ENCODE measurements at regions not wholly inside any gene's neighbourhood (a gene's known extent, or its start where the extent isn't known, plus 50 kb on each side); places are given as distances from the start of the nearest gene placed in this dataset.

DNA sequence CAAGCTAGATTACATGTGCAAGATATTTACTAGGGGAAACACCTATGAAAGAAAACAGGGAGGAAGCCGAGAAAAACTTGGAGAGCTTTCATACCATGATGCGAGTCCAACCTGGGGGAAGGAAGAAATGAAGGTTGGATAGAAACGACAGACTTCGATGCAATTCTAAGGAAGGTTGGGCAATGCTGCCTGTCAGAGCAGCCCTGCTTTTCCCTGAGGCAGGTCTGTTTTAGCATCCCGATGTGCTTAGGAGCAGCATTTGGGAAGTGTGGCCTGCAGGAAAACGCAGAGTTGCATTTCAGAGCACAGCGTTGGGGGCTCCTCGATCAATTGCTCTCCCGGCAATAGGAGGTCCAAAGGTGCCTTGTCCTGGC is 91.9 kb upstream of the DTNBP1 start:
- Histone ChIP-seq H3K27ac (ENCODE audit: low read length) (no peak overlapping the region), H3K79me2 (ENCODE audit: low read length) (no peaks in the 10 kb centered on the region), H3K4me3 (ENCODE audit: low read length) (no peak overlapping the region), H2AFZ (ENCODE audit: low read length) (peak overlapping the region; percentile 71), H3K9me2 (replicated peaks; ENCODE audit: low read length) (no peaks in the 10 kb centered on the region), H3K4me1 (ENCODE audit: insufficient read depth, low read length) (no peaks in the 10 kb centered on the region), H3K9me3 (ENCODE audit: low read length) (no peaks in the 10 kb centered on the region), H3K4me2 (ENCODE audit: low read length) (no peak overlapping the region), H3K36me3 (ENCODE audit: low read depth, low read length) (no peaks in the 10 kb centered on the region), H3F3A (ENCODE audit: low read length, unreplicated experiment) (no peaks in the 10 kb centered on the region), H3K27me3 (ENCODE audit: low read length) (no peaks in the 10 kb centered on the region), H4K20me1 (ENCODE audit: low read length) (no peaks in the 10 kb centered on the region), H3K9ac (ENCODE audit: low read length) (no peak overlapping the region)
- DNase-seq (no peak), ATAC-seq (no peak)
- intact Hi-C loops (cut with micrococcal nuclease): no loop called here
- CTCF ChIA-PET: interaction anchor here (0.9 kb wide), 1 partner anchor 63 kb away, joined by 8 read pairs; no protein-coding TSS in a partner anchor
- TF ChIP-seq, protein P1, sequence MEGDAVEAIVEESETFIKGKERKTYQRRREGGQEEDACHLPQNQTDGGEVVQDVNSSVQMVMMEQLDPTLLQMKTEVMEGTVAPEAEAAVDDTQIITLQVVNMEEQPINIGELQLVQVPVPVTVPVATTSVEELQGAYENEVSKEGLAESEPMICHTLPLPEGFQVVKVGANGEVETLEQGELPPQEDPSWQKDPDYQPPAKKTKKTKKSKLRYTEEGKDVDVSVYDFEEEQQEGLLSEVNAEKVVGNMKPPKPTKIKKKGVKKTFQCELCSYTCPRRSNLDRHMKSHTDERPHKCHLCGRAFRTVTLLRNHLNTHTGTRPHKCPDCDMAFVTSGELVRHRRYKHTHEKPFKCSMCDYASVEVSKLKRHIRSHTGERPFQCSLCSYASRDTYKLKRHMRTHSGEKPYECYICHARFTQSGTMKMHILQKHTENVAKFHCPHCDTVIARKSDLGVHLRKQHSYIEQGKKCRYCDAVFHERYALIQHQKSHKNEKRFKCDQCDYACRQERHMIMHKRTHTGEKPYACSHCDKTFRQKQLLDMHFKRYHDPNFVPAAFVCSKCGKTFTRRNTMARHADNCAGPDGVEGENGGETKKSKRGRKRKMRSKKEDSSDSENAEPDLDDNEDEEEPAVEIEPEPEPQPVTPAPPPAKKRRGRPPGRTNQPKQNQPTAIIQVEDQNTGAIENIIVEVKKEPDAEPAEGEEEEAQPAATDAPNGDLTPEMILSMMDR (conservative IDR thresholded peaks at IDR 0.05; ENCODE audit: low read depth, low read length): no peak
- TF ChIP-seq EZH2phosphoT487 (IDR thresholded peaks at IDR 0.05; ENCODE audit: borderline replicate concordance, low read length): no peak
- no peak for TF ChIP-seq EZH2 (IDR thresholded peaks at IDR 0.05; ENCODE audit: low read length, unreplicated experiment)
- POLR2A ChIA-PET (ENCODE audit: unreplicated experiment): no interaction called here
- no TSS peak for BruUV-seq (replicated peaks)

GRCh38 chr6:15754035-15754705 is 91.3 kb upstream of the DTNBP1 start:
- H3K27ac ChIP-seq (ENCODE audit: low read length): no peak overlapping the region
- no peak overlapping the region for H3K4me2 ChIP-seq (ENCODE audit: low read length)
- no peaks in the 10 kb centered on the region for H3K79me2 ChIP-seq (ENCODE audit: low read length)
- TF ChIP-seq, protein P1 (conservative IDR thresholded peaks at IDR 0.05; ENCODE audit: low read depth, low read length): no peak
- no peak for TF ChIP-seq EZH2 (IDR thresholded peaks at IDR 0.05; ENCODE audit: low read length, unreplicated experiment)
- no peak for TF ChIP-seq EZH2phosphoT487 (IDR thresholded peaks at IDR 0.05; ENCODE audit: borderline replicate concordance, low read length)
- no peaks in the 10 kb centered on the region for H3K9me2 ChIP-seq (replicated peaks; ENCODE audit: low read length)
- no peaks in the 10 kb centered on the region for H3K9me3 ChIP-seq (ENCODE audit: low read length)
- CTCF ChIA-PET: interaction anchor here (0.9 kb wide), 1 partner anchor 63 kb away, joined by 8 read pairs; no protein-coding TSS in a partner anchor
- no peaks in the 10 kb centered on the region for H3K36me3 ChIP-seq (ENCODE audit: low read depth, low read length)
- no peaks in the 10 kb centered on the region for H3K27me3 ChIP-seq (ENCODE audit: low read length)
- no TSS peak for BruUV-seq (replicated peaks)
- no peak for ATAC-seq
- no peaks in the 10 kb centered on the region for H3K4me1 ChIP-seq (ENCODE audit: insufficient read depth, low read length)
- peak; percentile 23 for DNase-seq
- H3K4me3 ChIP-seq (ENCODE audit: low read length): no peak overlapping the region
- no peak overlapping the region for H3K9ac ChIP-seq (ENCODE audit: low read length)
- H4K20me1 ChIP-seq (ENCODE audit: low read length): no peaks in the 10 kb centered on the region
- POLR2A ChIA-PET (ENCODE audit: unreplicated experiment): no interaction called here
- no peaks in the 10 kb centered on the region for H3F3A ChIP-seq (ENCODE audit: low read length, unreplicated experiment)
- peak overlapping the region; percentile 71 for H2AFZ ChIP-seq (ENCODE audit: low read length)
- intact Hi-C loops (cut with micrococcal nuclease): no loop called here

GRCh38 chr6:15752820-15753219 is 90.0 kb upstream of the DTNBP1 start:
- BruUV-seq (replicated peaks): no TSS peak
- Histone ChIP-seq H3F3A (ENCODE audit: low read length, unreplicated experiment) (no peaks in the 10 kb centered on the region), H3K9me2 (replicated peaks; ENCODE audit: low read length) (no peaks in the 10 kb centered on the region), H4K20me1 (ENCODE audit: low read length) (no peaks in the 10 kb centered on the region), H3K27ac (ENCODE audit: low read length) (no peak overlapping the region), H3K4me3 (ENCODE audit: low read length) (no peak overlapping the region), H2AFZ (ENCODE audit: low read length) (no peak overlapping the region), H3K9ac (ENCODE audit: low read length) (no peak overlapping the region), H3K36me3 (ENCODE audit: low read depth, low read length) (no peaks in the 10 kb centered on the region), H3K4me2 (ENCODE audit: low read length) (no peak overlapping the region), H3K79me2 (ENCODE audit: low read length) (no peaks in the 10 kb centered on the region), H3K4me1 (ENCODE audit: insufficient read depth, low read length) (no peaks in the 10 kb centered on the region), H3K9me3 (ENCODE audit: low read length) (no peaks in the 10 kb centered on the region), H3K27me3 (ENCODE audit: low read length) (no peaks in the 10 kb centered on the region)
- POLR2A ChIA-PET (ENCODE audit: unreplicated experiment): no interaction called here
- TF ChIP-seq, protein P1 (conservative IDR thresholded peaks at IDR 0.05; ENCODE audit: low read depth, low read length): 0 out of 2 replicates have a peak, but pooled peaks have one; percentile 29
- TF ChIP-seq EZH2 (IDR thresholded peaks at IDR 0.05; ENCODE audit: low read length, unreplicated experiment): no peak
- TF ChIP-seq EZH2phosphoT487 (IDR thresholded peaks at IDR 0.05; ENCODE audit: borderline replicate concordance, low read length): no peak
- DNase-seq: no peak
- intact Hi-C loops (cut with micrococcal nuclease): no loop called here
- CTCF ChIA-PET: no interaction called here
- no peak for ATAC-seq
